Panc1 (cell line): ENCODE measurements at regions not wholly inside any gene's neighbourhood (a gene's known extent, or its start where the extent isn't known, plus 50 kb on each side); places are given as distances from the start of the nearest gene placed in this dataset.

Experiments
- POLR2AphosphoS5 ChIP-seq: IDR thresholded peaks from 2 replicates; pipeline ENCODE4 v1.6.1; 2012; ENCODE audit warnings: mild to moderate bottlenecking, low read depth, low read length, moderate library complexity
- SIN3A ChIP-seq: IDR thresholded peaks from 2 replicates; pipeline ENCODE4 v1.6.1; 2012; ENCODE audit warnings: low read depth, mild to moderate bottlenecking, low read length, moderate library complexity, borderline replicate concordance; ENCODE audit not compliant: insufficient read depth
- TF ChIP-seq, protein P1 (sequence below), 2 experiments: IDR thresholded peaks; 2 replicates each; pipeline ENCODE4 v1.6.1; 2011 to 2012; ENCODE audit warnings: low read depth in 2 of 2, control low read depth in 1 of 2, low read length in 1 of 2, mild to moderate bottlenecking in 1 of 2, moderate library complexity in 1 of 2; ENCODE audit not compliant: insufficient read depth in 1 of 2
- TF ChIP-seq, protein P2 (sequence below): fragments of 450-650 bp; IDR thresholded peaks from 2 replicates; pipeline ENCODE4 v1.5.1; 2017; ENCODE audit warnings: mild to moderate bottlenecking

DNA sequence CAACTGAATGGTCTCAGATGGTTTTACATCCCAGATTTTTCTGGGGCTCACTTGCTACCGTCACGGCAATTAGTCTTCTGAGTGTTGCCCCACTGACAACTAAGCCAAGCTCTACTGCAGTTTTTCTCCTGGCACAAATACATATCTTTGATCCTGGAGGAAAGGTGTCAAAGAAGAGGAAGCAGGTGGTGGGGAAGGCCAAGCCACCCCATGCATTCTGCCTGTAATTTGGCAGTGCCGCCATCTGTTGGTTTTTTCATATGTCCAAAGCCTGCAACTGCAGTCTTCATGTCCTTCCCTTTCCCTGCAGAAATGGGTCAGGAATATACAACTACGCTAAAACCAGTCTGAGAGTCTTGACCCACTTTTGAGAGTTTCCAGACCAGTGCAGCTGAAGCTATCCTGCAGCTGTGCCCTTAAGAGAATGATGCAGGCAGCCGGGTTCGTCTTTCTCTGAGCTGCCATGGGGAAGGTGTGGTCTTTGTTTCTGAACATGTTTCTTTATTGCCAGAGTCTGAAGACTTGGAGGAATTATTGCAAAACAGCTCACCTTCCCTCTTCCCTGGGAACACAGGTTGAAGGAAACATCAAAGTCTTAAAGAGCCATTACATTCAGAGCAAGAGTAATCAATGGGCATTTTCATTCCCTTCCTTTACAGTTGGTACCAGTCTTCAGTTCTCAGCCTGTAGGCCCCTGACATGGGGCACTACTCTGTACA, 71.8 kb upstream of the ATL2 start:
- TF ChIP-seq POLR2AphosphoS5 (no peak), SIN3A (no peak)
- TF ChIP-seq, protein P1, sequence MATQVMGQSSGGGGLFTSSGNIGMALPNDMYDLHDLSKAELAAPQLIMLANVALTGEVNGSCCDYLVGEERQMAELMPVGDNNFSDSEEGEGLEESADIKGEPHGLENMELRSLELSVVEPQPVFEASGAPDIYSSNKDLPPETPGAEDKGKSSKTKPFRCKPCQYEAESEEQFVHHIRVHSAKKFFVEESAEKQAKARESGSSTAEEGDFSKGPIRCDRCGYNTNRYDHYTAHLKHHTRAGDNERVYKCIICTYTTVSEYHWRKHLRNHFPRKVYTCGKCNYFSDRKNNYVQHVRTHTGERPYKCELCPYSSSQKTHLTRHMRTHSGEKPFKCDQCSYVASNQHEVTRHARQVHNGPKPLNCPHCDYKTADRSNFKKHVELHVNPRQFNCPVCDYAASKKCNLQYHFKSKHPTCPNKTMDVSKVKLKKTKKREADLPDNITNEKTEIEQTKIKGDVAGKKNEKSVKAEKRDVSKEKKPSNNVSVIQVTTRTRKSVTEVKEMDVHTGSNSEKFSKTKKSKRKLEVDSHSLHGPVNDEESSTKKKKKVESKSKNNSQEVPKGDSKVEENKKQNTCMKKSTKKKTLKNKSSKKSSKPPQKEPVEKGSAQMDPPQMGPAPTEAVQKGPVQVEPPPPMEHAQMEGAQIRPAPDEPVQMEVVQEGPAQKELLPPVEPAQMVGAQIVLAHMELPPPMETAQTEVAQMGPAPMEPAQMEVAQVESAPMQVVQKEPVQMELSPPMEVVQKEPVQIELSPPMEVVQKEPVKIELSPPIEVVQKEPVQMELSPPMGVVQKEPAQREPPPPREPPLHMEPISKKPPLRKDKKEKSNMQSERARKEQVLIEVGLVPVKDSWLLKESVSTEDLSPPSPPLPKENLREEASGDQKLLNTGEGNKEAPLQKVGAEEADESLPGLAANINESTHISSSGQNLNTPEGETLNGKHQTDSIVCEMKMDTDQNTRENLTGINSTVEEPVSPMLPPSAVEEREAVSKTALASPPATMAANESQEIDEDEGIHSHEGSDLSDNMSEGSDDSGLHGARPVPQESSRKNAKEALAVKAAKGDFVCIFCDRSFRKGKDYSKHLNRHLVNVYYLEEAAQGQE (IDR thresholded peaks at IDR 0.05; ENCODE audit: insufficient read depth in 1 of 2, low read depth in 2 of 2, low read length in 1 of 2), result no peak
- TF ChIP-seq, protein P2, sequence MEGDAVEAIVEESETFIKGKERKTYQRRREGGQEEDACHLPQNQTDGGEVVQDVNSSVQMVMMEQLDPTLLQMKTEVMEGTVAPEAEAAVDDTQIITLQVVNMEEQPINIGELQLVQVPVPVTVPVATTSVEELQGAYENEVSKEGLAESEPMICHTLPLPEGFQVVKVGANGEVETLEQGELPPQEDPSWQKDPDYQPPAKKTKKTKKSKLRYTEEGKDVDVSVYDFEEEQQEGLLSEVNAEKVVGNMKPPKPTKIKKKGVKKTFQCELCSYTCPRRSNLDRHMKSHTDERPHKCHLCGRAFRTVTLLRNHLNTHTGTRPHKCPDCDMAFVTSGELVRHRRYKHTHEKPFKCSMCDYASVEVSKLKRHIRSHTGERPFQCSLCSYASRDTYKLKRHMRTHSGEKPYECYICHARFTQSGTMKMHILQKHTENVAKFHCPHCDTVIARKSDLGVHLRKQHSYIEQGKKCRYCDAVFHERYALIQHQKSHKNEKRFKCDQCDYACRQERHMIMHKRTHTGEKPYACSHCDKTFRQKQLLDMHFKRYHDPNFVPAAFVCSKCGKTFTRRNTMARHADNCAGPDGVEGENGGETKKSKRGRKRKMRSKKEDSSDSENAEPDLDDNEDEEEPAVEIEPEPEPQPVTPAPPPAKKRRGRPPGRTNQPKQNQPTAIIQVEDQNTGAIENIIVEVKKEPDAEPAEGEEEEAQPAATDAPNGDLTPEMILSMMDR, result no peak
